Adrenal gland (tissue), 9 donors: ENCODE measurements at regions not wholly inside any gene's neighbourhood (a gene's known extent, or its start where the extent isn't known, plus 50 kb on each side); places are given as distances from the start of the nearest gene placed in this dataset.

Experiments
- DNase-seq, 7 donors: peaks; one replicate each; pipeline ENCODE4 v3.0.0-alpha.2; 2019 to 2020
- H3K27ac ChIP-seq, 5 donors: fragments of 200-600 bp; sonication (generic) in 4 of 5; 1 replicate in 3 of 5; 2 replicates in 2 of 5; pipeline versions ENCODE4 v1.5.1 to v1.8.0; 2016 to 2020; ENCODE audit warnings: mild to moderate bottlenecking in 1 of 5
- H3K27me3 ChIP-seq: fragments of 200-600 bp; 2 replicates; pipeline ENCODE4 v1.8.0; 2021
- H3K36me3 ChIP-seq, 2 donors: fragments of 200-600 bp; replicated peaks in 1 of 2; 1 replicate in 1 of 2; 2 replicates in 1 of 2; pipeline versions ENCODE4 v1.5.1 to v1.8.0; 2018 to 2022
- H3K4me1 ChIP-seq, 2 donors: fragments of 200-600 bp; replicated peaks in 1 of 2; 1 replicate in 1 of 2; 2 replicates in 1 of 2; pipeline versions ENCODE4 v1.5.1 to v1.8.0; 2018 to 2021
- H3K4me3 ChIP-seq, 4 donors: fragments of 200-600 bp; sonication (generic) in 3 of 4; one replicate each; pipeline ENCODE4 v1.5.1; 2016 to 2018
- H3K9me3 ChIP-seq, 3 donors: fragments of 200-600 bp; sonication (generic) in 1 of 3; replicated peaks in 1 of 3; 1 replicate in 2 of 3; 2 replicates in 1 of 3; pipeline versions ENCODE4 v1.5.1 to v1.8.0; 2016 to 2021
- POLR2A ChIP-seq, 2 donors: fragments of 450-650 bp; IDR thresholded peaks; one replicate each; pipeline ENCODE4 v1.6.1; 2017; ENCODE audit warnings: antibody characterized with exemption in 2 of 2, mild to moderate bottlenecking in 2 of 2, moderate library complexity in 1 of 2
- WGBS, 4 donors: extraction: QIAGEN DNeasy Blood & Tissue Kit in 2 of 4; methylation state at CpG; one replicate each; pipeline versions ENCODE4 v1.1.5 to v1.1.7; 2013 to 2017; 5-methylcytosine and 5-hydroxymethylcytosine counted together
- intact Hi-C, 2 donors: fragments of 100-400 bp; cut with DNase I; formaldehyde crosslinking; loops; one replicate each; pipeline versions ENCODE4 v1.14.1 to v1.15.0; 2022 to 2023
- TF ChIP-seq, protein P1 (sequence below), 6 experiments: fragments of 450-650 bp in 4 of 6; fragments of 200-600 bp in 2 of 6; sonication (generic) in 1 of 6; IDR thresholded peaks; 1 replicate in 5 of 6; 2 replicates in 1 of 6; pipeline versions ENCODE4 v1.5.1 to v1.8.0; 2016 to 2021; ENCODE audit warnings: antibody characterized with exemption in 6 of 6, mild to moderate bottlenecking in 2 of 6, moderate library complexity in 1 of 6
- donor health status: healthy with polysubstance abuse.
- donor health status: Bipolar disorder and iron deficiency.
- donor health status: DM: yes; HTN: yes; CAD: no.
- donor health status: DM: no; HTN: no; CAD: no.
- donor health status: DM: no; HTN: no; CAD: no.

DNA sequence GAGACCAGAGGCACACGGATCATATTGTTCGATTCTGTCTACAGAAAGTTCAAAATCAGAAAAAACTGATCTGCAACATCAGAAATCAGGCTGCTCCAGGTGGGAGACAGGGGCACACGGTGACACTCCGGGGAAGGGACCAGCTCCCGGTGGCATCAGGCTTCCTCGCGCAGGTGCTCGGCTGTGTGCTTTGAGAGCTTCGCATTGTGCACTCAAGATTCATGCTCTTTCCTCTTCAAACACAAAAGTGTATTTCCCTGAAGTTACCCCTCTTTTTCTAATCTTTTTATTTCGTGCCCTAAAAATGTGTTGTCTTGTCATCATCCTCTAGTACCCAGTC is 108.1 kb downstream of the DLL1 start:
- no peak for DNase-seq
- 76 to 83% (median 80%) methylated on average over 10 of the region's 10 CpGs for WGBS, 4 donors
- TF ChIP-seq POLR2A (IDR thresholded peaks at IDR 0.05) = no peak
- TF ChIP-seq, protein P1, sequence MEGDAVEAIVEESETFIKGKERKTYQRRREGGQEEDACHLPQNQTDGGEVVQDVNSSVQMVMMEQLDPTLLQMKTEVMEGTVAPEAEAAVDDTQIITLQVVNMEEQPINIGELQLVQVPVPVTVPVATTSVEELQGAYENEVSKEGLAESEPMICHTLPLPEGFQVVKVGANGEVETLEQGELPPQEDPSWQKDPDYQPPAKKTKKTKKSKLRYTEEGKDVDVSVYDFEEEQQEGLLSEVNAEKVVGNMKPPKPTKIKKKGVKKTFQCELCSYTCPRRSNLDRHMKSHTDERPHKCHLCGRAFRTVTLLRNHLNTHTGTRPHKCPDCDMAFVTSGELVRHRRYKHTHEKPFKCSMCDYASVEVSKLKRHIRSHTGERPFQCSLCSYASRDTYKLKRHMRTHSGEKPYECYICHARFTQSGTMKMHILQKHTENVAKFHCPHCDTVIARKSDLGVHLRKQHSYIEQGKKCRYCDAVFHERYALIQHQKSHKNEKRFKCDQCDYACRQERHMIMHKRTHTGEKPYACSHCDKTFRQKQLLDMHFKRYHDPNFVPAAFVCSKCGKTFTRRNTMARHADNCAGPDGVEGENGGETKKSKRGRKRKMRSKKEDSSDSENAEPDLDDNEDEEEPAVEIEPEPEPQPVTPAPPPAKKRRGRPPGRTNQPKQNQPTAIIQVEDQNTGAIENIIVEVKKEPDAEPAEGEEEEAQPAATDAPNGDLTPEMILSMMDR (IDR thresholded peaks at IDR 0.05) = no peak
- intact Hi-C loops = no loop called here
- Histone ChIP-seq H3K27ac (no peak overlapping the region), H3K36me3 (no peaks in the 10 kb centered on the region), H3K4me1 (no peaks in the 10 kb centered on the region), H3K27me3 (peaks cover 3% of the 10 kb centered on the region), H3K9me3 (no peaks in the 10 kb centered on the region), H3K4me3 (no peak overlapping the region)

- DNase-seq = peak in 1 of 7 donors; percentile 2
- no peaks in the 10 kb centered on the region for H3K4me1 ChIP-seq
- H3K4me3 ChIP-seq = no peak overlapping the region
- no peaks in the 10 kb centered on the region for H3K9me3 ChIP-seq
- no peak for TF ChIP-seq POLR2A (IDR thresholded peaks at IDR 0.05)
- TF ChIP-seq, protein P1 (IDR thresholded peaks at IDR 0.05) = no peak
- no peaks in the 10 kb centered on the region for H3K36me3 ChIP-seq
- H3K27ac ChIP-seq = no peak overlapping the region
- intact Hi-C loops = no loop called here
- 64 to 66% (median 65%) methylated on average over 19 of the region's 19 CpGs for WGBS, 4 donors
- peaks cover 3% of the 10 kb centered on the region for H3K27me3 ChIP-seq
Measured at GRCh38 chr6:170182093-170182780, 108.6 kb downstream of the DLL1 start.

- Histone ChIP-seq H3K4me1 (no peaks in the 10 kb centered on the region), H3K27me3 (peaks cover 3% of the 10 kb centered on the region), H3K4me3 (no peak overlapping the region), H3K27ac (no peak overlapping the region), H3K9me3 (no peaks in the 10 kb centered on the region), H3K36me3 (no peaks in the 10 kb centered on the region)
- intact Hi-C loops = no loop called here
- DNase-seq = no peak
- TF ChIP-seq POLR2A (IDR thresholded peaks at IDR 0.05) = no peak
- TF ChIP-seq, protein P1 (IDR thresholded peaks at IDR 0.05) = no peak
- 67 to 81% (median 81%) methylated on average over 5 of the region's 5 CpGs for WGBS, 4 donors
Measured at GRCh38 chr6:170181338-170181690, 109.6 kb downstream of the DLL1 start.

DNA sequence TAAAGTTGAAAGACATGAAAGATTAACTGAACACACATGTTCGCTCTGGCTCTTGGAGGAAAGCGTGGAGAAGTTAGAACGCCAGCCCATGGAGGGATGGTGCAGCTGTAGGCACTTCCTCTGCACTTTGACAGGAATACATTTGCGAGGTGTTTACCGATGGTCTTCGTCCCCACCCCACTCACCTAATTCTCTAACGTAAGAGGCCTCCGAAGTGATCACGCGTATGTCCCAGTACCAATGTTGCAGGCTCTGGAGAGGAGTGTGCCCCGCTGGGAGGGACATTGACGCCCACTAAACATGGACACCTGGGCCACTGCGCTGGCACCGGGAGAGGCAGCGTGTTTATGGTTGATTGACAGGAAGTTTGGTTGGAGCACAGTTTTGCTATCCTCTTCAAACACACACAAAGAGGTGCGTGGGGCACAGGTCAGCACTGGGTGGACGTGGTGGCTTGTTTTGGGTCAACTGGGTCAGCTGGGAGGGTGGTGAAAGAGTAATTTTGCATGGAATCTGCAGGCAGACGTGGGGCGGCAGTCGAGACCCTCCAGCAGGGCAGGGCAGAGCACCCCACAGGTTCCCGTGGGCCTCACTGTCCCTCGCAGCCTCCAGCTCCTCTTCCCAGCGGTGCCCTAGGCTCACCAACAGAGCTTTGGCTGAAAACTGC is 110.1 kb downstream of the DLL1 start:
- 76 to 84% (median 83%) methylated on average over 20 to 23 of the region's 23 CpGs for WGBS, 4 donors
- H3K9me3 ChIP-seq = no peaks in the 10 kb centered on the region
- no peaks in the 10 kb centered on the region for H3K4me1 ChIP-seq
- H3K36me3 ChIP-seq = no peaks in the 10 kb centered on the region
- intact Hi-C loops = no loop called here
- TF ChIP-seq, protein P1 (IDR thresholded peaks at IDR 0.05) = no peak
- TF ChIP-seq POLR2A (IDR thresholded peaks at IDR 0.05) = no peak
- no peak overlapping the region for H3K4me3 ChIP-seq
- H3K27me3 ChIP-seq = no peaks in the 10 kb centered on the region
- peak in 2 of 7 donors; percentile 9 to 43 for DNase-seq
- no peak overlapping the region for H3K27ac ChIP-seq
